Body of pancreas (tissue), 4 donors: ENCODE measurements at regions not wholly inside any gene's neighbourhood (a gene's known extent, or its start where the extent isn't known, plus 50 kb on each side); places are given as distances from the start of the nearest gene placed in this dataset.

ENCODE experiments used
- CTCF ChIP-seq, 7 experiments: fragments of 450-650 bp in 4 of 7; fragments of 200-600 bp in 3 of 7; sonication (generic) in 3 of 7; IDR thresholded peaks; one replicate each; pipeline ENCODE4 v1.5.1; 2016 to 2019; ENCODE audit warnings: antibody characterized with exemption in 7 of 7
- POLR2A ChIP-seq, 3 donors: fragments of 450-650 bp; IDR thresholded peaks; one replicate each; pipeline ENCODE4 v1.6.1; 2016; ENCODE audit warnings: antibody characterized with exemption in 3 of 3, mild to moderate bottlenecking in 2 of 3

- TF ChIP-seq POLR2A (IDR thresholded peaks at IDR 0.05), result no peak
- no peak for TF ChIP-seq CTCF (IDR thresholded peaks at IDR 0.05)
Measured at GRCh38 chr2:208619993-208620392, 213.4 kb downstream of the PTH2R start.
